GM21515 (cell line): ENCODE measurements at regions not wholly inside any gene's neighbourhood (a gene's known extent, or its start where the extent isn't known, plus 50 kb on each side); places are given as distances from the start of the nearest gene placed in this dataset.
"Not testable (repeated sequence)": the region's sequence is repeated elsewhere in the genome, so short reads cannot be mapped to it uniquely, and the experiment has no call there.

Experiments
- ATAC-seq: cut with Tn5 transposase; IDR thresholded peaks from one replicate; pipeline ENCODE4 v1.9.1; 2021; ENCODE audit not compliant: unreplicated experiment

GRCh38 chr16:60304066-60304465 lies 1570.0 kb upstream of the GOT2 start:
- ATAC-seq = no peak

GRCh38 chr16:60302676-60303075 lies 1568.6 kb upstream of the GOT2 start:
- ATAC-seq = no peak

GRCh38 chr16:60302261-60302660 lies 1568.1 kb upstream of the GOT2 start:
- ATAC-seq = no peak

- ATAC-seq = no peak
Measured at GRCh38 chr16:60299241-60299776, 1565.2 kb upstream of the GOT2 start.

- no peak for ATAC-seq
Measured at GRCh38 chr16:60295451-60295850, 1561.3 kb upstream of the GOT2 start.

- ATAC-seq = no peak
Measured at GRCh38 chr16:60285794-60286193, 1551.7 kb upstream of the GOT2 start.

GRCh38 chr16:60279061-60279665 lies 1545.0 kb upstream of the GOT2 start:
- no peak for ATAC-seq

GRCh38 chr16:60274431-60275019 lies 1540.4 kb upstream of the GOT2 start:
- no peak for ATAC-seq

GRCh38 chr16:60271781-60272180 lies 1537.7 kb upstream of the GOT2 start:
- no peak for ATAC-seq

- no peak for ATAC-seq
Measured at GRCh38 chr16:60271025-60271771, 1537.1 kb upstream of the GOT2 start.

GRCh38 chr16:60261425-60261824 lies 1527.3 kb upstream of the GOT2 start:
- no peak for ATAC-seq

GRCh38 chr16:60259956-60260355 lies 1525.8 kb upstream of the GOT2 start:
- ATAC-seq = no peak

GRCh38 chr16:60246086-60246485 lies 1512.0 kb upstream of the GOT2 start:
- ATAC-seq = no peak

- ATAC-seq = no peak
Measured at GRCh38 chr16:60241671-60242070, 1507.6 kb upstream of the GOT2 start.

- ATAC-seq = no peak
Measured at GRCh38 chr16:60230666-60231065, 1496.5 kb upstream of the GOT2 start.

GRCh38 chr16:60225541-60225940 lies 1491.4 kb upstream of the GOT2 start:
- no peak for ATAC-seq

GRCh38 chr16:60217787-60218186 lies 1483.7 kb upstream of the GOT2 start:
- ATAC-seq = no peak

- no peak for ATAC-seq
Measured at GRCh38 chr16:60214311-60214710, 1480.2 kb upstream of the GOT2 start.

GRCh38 chr16:60206516-60206915 lies 1472.4 kb upstream of the GOT2 start:
- ATAC-seq = no peak

- ATAC-seq = no peak
Measured at GRCh38 chr16:60204181-60204580, 1470.1 kb upstream of the GOT2 start.

- no peak for ATAC-seq
Measured at GRCh38 chr16:60203525-60204124, 1469.5 kb upstream of the GOT2 start.

GRCh38 chr16:60200729-60201128 lies 1466.6 kb upstream of the GOT2 start:
- not testable (repeated sequence) for ATAC-seq
